Erythroblast (primary cell): ENCODE measurements at regions not wholly inside any gene's neighbourhood (a gene's known extent, or its start where the extent isn't known, plus 50 kb on each side); places are given as distances from the start of the nearest gene placed in this dataset.

Experiments used
- GATA1 ChIP-seq: IDR thresholded peaks from 2 replicates; pipeline ENCODE4 v1.6.1; 2011; ENCODE audit warnings: low read depth, mild to moderate bottlenecking, control low read depth, low read length, moderate library complexity
- POLR2A ChIP-seq: IDR thresholded peaks from 2 replicates; pipeline ENCODE4 v1.6.1; 2011; ENCODE audit warnings: mild to moderate bottlenecking, low read length

DNA sequence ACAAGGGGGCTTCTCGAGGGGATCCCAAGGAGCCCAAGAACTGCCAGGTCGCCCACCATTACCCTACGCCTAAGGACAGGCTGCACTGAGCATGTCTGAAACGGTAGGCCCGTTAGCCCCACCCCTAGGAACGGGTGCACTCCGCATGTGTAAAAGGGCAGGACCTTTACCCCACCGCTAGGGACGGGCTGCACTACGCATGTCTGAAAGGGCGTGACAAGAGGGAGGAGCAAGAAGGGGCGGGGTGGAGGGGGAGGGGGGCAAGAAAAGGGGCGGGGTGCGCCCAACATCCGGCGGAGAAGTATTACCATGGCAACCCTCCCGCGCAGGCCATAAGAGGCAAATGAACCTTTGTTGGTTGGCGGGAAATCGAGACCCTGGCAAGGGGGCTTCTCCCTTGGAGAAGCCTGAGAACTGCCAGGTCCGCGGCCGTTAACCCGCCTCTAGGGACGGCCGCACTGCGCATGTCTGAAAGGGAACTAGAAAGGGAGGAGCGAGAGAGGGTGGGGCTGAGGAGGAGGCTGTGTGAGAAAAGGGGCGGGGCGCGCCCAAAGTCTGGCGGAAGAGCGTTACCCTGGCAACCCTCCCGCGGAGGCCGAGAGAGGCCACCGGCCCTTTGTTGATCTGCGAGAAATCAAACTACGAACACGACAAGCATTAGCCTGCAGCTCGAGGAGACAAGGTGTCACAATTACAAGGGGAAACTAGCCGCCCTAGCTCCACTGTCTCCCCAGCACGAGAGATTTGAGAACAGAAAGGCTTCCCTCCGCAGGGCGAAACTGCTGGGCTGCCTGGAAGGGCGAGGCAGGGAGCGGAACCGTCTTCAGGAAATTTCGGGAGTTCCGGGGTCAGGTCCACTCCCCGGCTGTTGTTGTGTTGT lies 2046.8 kb downstream of the TP53TG3F start:
- TF ChIP-seq POLR2A (no peak), GATA1 (no peak)
